ENCODE measurements at regions not wholly inside any gene's neighbourhood (a gene's known extent, or its start where the extent isn't known, plus 50 kb on each side); places are given as distances from the start of the nearest gene placed in this dataset.

DNA sequence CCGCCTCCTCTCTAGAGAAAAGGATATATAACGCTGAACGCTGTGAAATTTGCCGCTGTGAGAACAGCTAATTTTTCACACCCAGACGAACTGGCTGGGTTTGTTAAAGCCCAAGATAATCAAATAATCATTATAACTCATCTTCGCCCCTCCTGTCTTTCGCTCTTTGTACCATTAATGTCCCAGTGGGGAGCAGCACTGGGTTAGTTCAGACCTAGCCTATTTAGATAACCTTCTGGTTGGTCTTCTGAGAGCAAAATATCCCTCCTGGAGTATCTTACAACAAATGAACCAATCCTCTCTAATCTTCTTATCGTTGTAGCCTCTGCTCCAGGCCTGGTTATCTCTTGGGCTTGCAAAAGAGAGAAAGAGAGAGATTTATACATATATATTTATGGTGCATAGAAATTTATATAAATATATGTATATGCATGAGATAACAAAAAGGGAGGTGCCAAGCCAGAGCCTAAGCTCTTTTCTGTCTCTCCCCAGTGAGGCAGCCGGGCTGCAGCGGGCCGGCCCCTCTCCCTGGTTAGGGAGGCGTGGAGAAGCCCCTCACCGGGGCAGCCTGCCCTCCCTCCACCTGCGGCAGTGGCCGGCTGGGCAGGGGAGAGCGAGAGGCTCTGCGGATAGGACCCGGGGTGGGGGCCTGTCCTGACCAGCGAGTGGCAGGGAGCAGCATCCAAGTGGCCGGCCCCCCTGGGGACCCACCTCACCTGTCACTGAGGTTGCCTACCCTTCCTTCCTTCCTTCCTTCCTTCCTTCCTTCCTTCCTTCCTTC, 202.0 kb upstream of the LHX5 start:
- no peak overlapping the region for H3K4me3 Mint-ChIP-seq
- no peaks in the 10 kb centered on the region for H3K4me1 Mint-ChIP-seq (ENCODE audit: low read depth)
- no peaks in the 10 kb centered on the region for H3K9me3 Mint-ChIP-seq
- no peak overlapping the region for H3K27ac Mint-ChIP-seq
- peaks cover 9% of the 10 kb centered on the region for H3K27me3 Mint-ChIP-seq (ENCODE audit: low read depth)
- ATAC-seq (replicated peaks in 1 of 2) (no peak), DNase-seq (no peak)
- no peaks in the 10 kb centered on the region for H3K36me3 Mint-ChIP-seq (ENCODE audit: insufficient read depth in 2 of 2)

- no peaks in the 10 kb centered on the region for H3K9me3 Mint-ChIP-seq
Measured at GRCh38 chr12:113670742-113671141, 199.1 kb upstream of the LHX5 start.

GRCh38 chr12:113667676-113668356, 196.1 kb upstream of the LHX5 start:
- no peak for ATAC-seq (replicated peaks in 1 of 2)
- Mint-ChIP-seq H3K4me3 (no peak overlapping the region), H3K27me3 (ENCODE audit: low read depth) (peaks cover 16% of the 10 kb centered on the region)

More at GRCh38 chr12:113670742-113671141, 199.1 kb upstream of the LHX5 start:
- DNase-seq, result no peak
- H3K36me3 Mint-ChIP-seq (ENCODE audit: insufficient read depth in 2 of 2), result no peaks in the 10 kb centered on the region
- peaks cover 9% of the 10 kb centered on the region for H3K27me3 Mint-ChIP-seq (ENCODE audit: low read depth)
- no peaks in the 10 kb centered on the region for H3K4me1 Mint-ChIP-seq (ENCODE audit: low read depth)
- no peak for ATAC-seq (replicated peaks in 1 of 2)
- H3K4me3 Mint-ChIP-seq, result no peak overlapping the region
- H3K27ac Mint-ChIP-seq, result no peak overlapping the region

DNA sequence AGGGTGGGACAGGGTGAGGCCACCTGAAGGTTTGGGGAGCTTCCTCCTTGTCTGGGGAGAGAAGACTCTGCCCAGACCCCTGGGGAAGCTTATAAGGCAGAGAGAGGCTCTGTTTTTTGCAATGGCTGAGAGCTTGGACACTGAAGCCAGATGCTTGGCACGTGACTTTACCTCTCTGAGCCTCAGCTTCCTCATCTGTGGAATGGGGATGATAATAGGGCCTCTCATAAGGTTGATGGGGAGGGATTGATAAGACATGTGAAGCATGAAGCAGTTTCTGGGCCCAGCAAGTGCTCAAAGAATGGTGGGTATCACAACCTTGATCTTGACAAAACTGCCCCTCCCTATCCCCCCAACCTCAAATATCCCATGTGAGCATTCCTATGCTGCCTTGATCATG, 195.4 kb upstream of the LHX5 start:
- ATAC-seq (replicated peaks in 1 of 2), result no peak
- no peak for DNase-seq
- Mint-ChIP-seq H3K36me3 (ENCODE audit: insufficient read depth in 2 of 2) (no peaks in the 10 kb centered on the region), H3K27me3 (ENCODE audit: low read depth) (peaks cover 16% of the 10 kb centered on the region), H3K4me3 (no peak overlapping the region), H3K4me1 (ENCODE audit: low read depth) (no peaks in the 10 kb centered on the region), H3K27ac (no peak overlapping the region), H3K9me3 (no peaks in the 10 kb centered on the region)

More at GRCh38 chr12:113667676-113668356, 196.1 kb upstream of the LHX5 start:
- no peak overlapping the region for H3K27ac Mint-ChIP-seq
- no peaks in the 10 kb centered on the region for H3K36me3 Mint-ChIP-seq (ENCODE audit: insufficient read depth in 2 of 2)
- no peak for DNase-seq
- H3K4me1 Mint-ChIP-seq (ENCODE audit: low read depth), result no peaks in the 10 kb centered on the region
- H3K9me3 Mint-ChIP-seq, result no peaks in the 10 kb centered on the region

GRCh38 chr12:113666223-113666622, 194.6 kb upstream of the LHX5 start:
- no peak for DNase-seq
- no peak overlapping the region for H3K4me3 Mint-ChIP-seq
- H3K9me3 Mint-ChIP-seq, result no peaks in the 10 kb centered on the region
- H3K36me3 Mint-ChIP-seq (ENCODE audit: insufficient read depth in 2 of 2), result no peaks in the 10 kb centered on the region
- peaks cover 16% of the 10 kb centered on the region for H3K27me3 Mint-ChIP-seq (ENCODE audit: low read depth)
- H3K27ac Mint-ChIP-seq, result no peak overlapping the region
- no peak for ATAC-seq (replicated peaks in 1 of 2)
- H3K4me1 Mint-ChIP-seq (ENCODE audit: low read depth), result no peaks in the 10 kb centered on the region

DNA sequence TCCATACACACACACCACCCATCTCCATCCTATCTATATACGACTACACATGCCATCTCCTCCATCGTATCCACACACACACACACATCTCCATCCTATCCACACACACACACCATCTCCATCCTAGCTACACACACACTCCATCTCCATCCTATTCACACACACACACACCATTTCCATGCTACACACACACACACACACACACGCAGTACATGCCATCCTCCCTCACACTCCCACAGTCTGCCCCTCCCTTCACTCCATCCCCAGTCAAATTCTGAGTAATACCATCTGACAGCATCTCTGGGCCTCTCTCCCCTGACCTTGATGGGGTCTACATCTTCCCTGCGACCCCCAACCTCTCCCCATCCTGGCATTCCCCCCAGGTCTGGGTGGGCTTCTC, 193.8 kb upstream of the LHX5 start:
- no peaks in the 10 kb centered on the region for H3K9me3 Mint-ChIP-seq
- ATAC-seq (replicated peaks in 1 of 2) (no peak), DNase-seq (no peak)
- no peak overlapping the region for H3K27ac Mint-ChIP-seq
- H3K4me3 Mint-ChIP-seq, result no peak overlapping the region
- H3K36me3 Mint-ChIP-seq (ENCODE audit: insufficient read depth in 2 of 2), result no peaks in the 10 kb centered on the region
- no peaks in the 10 kb centered on the region for H3K4me1 Mint-ChIP-seq (ENCODE audit: low read depth)
- peaks cover 16% of the 10 kb centered on the region for H3K27me3 Mint-ChIP-seq (ENCODE audit: low read depth)

GRCh38 chr12:113664224-113664681, 192.6 kb upstream of the LHX5 start:
- Mint-ChIP-seq H3K4me3 (no peak overlapping the region), H3K27ac (no peak overlapping the region), H3K4me1 (ENCODE audit: low read depth) (no peaks in the 10 kb centered on the region), H3K9me3 (no peaks in the 10 kb centered on the region), H3K27me3 (ENCODE audit: low read depth) (peaks cover 6% of the 10 kb centered on the region), H3K36me3 (ENCODE audit: insufficient read depth in 2 of 2) (no peaks in the 10 kb centered on the region)
- DNase-seq (no peak), ATAC-seq (replicated peaks in 1 of 2) (no peak)

- DNase-seq (no peak), ATAC-seq (replicated peaks in 1 of 2) (no peak)
- no peaks in the 10 kb centered on the region for H3K9me3 Mint-ChIP-seq
Measured at GRCh38 chr12:113663396-113663795, 191.7 kb upstream of the LHX5 start.

GRCh38 chr12:113660936-113661335, 189.3 kb upstream of the LHX5 start:
- H3K27me3 Mint-ChIP-seq (ENCODE audit: low read depth), result peaks cover 12% of the 10 kb centered on the region
- H3K9me3 Mint-ChIP-seq, result peaks cover 2 to 5% of the 10 kb centered on the region in 2 donors
- no peaks in the 10 kb centered on the region for H3K36me3 Mint-ChIP-seq (ENCODE audit: insufficient read depth in 2 of 2)
- no peak overlapping the region for H3K4me3 Mint-ChIP-seq
- H3K4me1 Mint-ChIP-seq (ENCODE audit: low read depth), result no peaks in the 10 kb centered on the region
- H3K27ac Mint-ChIP-seq, result no peak overlapping the region
- DNase-seq (no peak), ATAC-seq (replicated peaks in 1 of 2) (no peak)

More at GRCh38 chr12:113663396-113663795, 191.7 kb upstream of the LHX5 start:
- Mint-ChIP-seq H3K27ac (no peak overlapping the region), H3K27me3 (ENCODE audit: low read depth) (peaks cover 6% of the 10 kb centered on the region), H3K4me1 (ENCODE audit: low read depth) (no peaks in the 10 kb centered on the region), H3K36me3 (ENCODE audit: insufficient read depth in 2 of 2) (no peaks in the 10 kb centered on the region), H3K4me3 (no peak overlapping the region)

DNA sequence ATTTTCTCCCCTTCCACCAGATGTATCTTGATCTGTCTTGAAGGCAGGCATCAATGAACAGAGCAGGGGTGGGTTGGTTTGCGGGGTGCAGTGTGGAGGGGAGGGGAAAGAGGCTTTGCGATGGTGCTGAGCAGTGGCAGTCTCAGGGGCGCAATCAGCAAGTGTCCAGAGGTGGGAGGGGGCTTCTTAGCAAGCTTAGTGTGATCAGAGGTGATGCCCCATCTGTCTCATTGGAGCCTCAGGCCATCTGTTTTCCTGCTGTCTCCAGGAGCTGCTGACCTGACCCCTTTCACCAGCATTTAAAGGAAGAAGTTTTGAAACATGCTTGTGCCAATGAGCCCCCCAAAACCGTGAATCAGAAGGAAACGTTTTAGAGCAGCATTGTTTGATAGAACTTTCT, 187.7 kb upstream of the LHX5 start:
- no peaks in the 10 kb centered on the region for H3K36me3 Mint-ChIP-seq (ENCODE audit: insufficient read depth in 2 of 2)
- H3K4me1 Mint-ChIP-seq (ENCODE audit: low read depth), result no peaks in the 10 kb centered on the region
- ATAC-seq (replicated peaks in 1 of 2) (no peak), DNase-seq (no peak)
- H3K27me3 Mint-ChIP-seq (ENCODE audit: low read depth), result peaks cover 6% of the 10 kb centered on the region
- H3K4me3 Mint-ChIP-seq, result no peak overlapping the region
- H3K9me3 Mint-ChIP-seq, result peaks cover 5% of the 10 kb centered on the region in 2 donors
- no peak overlapping the region for H3K27ac Mint-ChIP-seq

DNA sequence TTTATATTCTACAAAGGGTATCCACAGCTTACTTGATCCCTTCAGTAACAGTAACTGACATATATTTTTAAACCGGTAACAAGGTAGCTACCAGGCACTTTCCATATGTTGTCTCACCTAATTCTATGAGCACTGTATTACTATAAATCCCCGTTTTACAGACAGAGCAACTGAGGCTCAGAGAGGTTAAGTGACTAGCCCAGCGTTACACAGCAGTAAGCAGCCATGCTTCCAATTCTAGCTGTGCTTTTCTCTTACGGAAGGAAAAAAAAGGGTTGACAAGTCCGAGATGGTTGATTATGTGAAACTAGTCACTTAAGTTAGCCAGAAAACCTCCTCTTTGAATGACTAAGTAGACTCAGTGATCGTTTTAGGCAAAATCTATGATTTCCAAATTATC, 187.3 kb upstream of the LHX5 start:
- Mint-ChIP-seq H3K27me3 (ENCODE audit: low read depth) (peaks cover 6% of the 10 kb centered on the region), H3K36me3 (ENCODE audit: insufficient read depth in 2 of 2) (no peaks in the 10 kb centered on the region), H3K4me3 (no peak overlapping the region), H3K4me1 (ENCODE audit: low read depth) (no peaks in the 10 kb centered on the region), H3K27ac (no peak overlapping the region), H3K9me3 (peaks cover 5% of the 10 kb centered on the region in 2 donors)
- DNase-seq (no peak), ATAC-seq (replicated peaks in 1 of 2) (no peak)

DNA sequence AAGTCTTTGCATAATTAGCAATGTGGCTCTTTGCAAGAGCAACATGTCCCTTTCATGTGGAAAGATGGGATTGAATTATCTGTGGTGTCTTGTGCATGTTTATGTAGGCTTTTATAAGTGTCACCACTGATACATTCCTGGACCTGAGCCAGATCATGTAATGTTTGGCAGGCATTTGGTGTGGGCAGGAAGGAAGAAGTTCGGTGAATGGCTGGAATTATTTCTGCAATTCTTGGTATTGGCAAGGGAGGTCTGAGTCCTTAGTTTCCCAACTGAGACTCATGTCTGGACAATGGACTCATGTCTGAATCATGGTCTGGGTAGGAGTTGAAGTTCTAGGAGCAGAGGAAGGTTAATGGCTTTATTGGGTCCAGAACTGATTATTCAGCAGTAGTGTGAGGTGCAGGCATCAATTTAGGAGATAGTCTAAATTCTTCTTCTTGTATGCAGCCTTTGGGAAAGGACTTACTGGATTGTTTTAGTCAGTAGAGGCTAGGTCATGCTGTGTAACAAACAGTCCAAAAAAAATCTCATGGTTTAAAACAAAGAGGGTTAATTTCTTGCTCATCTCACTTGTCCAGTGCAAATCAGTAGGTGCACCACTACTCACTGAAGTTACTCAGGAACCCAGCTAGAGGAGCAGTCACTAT, 186.5 kb upstream of the LHX5 start:
- no peak overlapping the region for H3K4me3 Mint-ChIP-seq
- H3K9me3 Mint-ChIP-seq, result peaks cover 5 to 8% of the 10 kb centered on the region in 2 donors
- ATAC-seq (replicated peaks in 1 of 2), result no peak
- H3K27ac Mint-ChIP-seq, result no peak overlapping the region
- DNase-seq, result no peak
- peaks cover 6% of the 10 kb centered on the region for H3K27me3 Mint-ChIP-seq (ENCODE audit: low read depth)
- no peaks in the 10 kb centered on the region for H3K4me1 Mint-ChIP-seq (ENCODE audit: low read depth)
- no peaks in the 10 kb centered on the region for H3K36me3 Mint-ChIP-seq (ENCODE audit: insufficient read depth in 2 of 2)

- DNase-seq, result no peak
- Mint-ChIP-seq H3K27ac (no peak overlapping the region), H3K9me3 (peaks cover 5 to 8% of the 10 kb centered on the region in 2 donors), H3K36me3 (ENCODE audit: insufficient read depth in 2 of 2) (no peaks in the 10 kb centered on the region), H3K27me3 (ENCODE audit: low read depth) (peaks cover 6% of the 10 kb centered on the region), H3K4me3 (no peak overlapping the region), H3K4me1 (ENCODE audit: low read depth) (no peaks in the 10 kb centered on the region)
- ATAC-seq (replicated peaks in 1 of 2), result no peak
Measured at GRCh38 chr12:113655919-113656318, 184.2 kb upstream of the LHX5 start.
